HEK293 (cell line): ENCODE measurements at regions not wholly inside any gene's neighbourhood (a gene's known extent, or its start where the extent isn't known, plus 50 kb on each side); places are given as distances from the start of the nearest gene placed in this dataset.
A peak's percentile ranks its signal among the peaks of the same experiment; 100 is the strongest.

ENCODE experiments used
- GLI2 ChIP-seq: fragments of 450-650 bp; formaldehyde crosslinking; IDR thresholded peaks from 2 replicates; pipeline ENCODE4; 2017; ENCODE audit warnings: missing biosample characterization, missing genetic modification characterization, low read depth, borderline replicate concordance
- HOXD13 ChIP-seq: sonication (generic); formaldehyde crosslinking; IDR thresholded peaks from 2 replicates; pipeline ENCODE4 v1.8.0; 2022; ENCODE audit warnings: missing genetic modification reagents, borderline replicate concordance
- KLF7 ChIP-seq: fragments of 450-650 bp; formaldehyde crosslinking; IDR thresholded peaks from 2 replicates; pipeline ENCODE4 v1.5.1; 2016; ENCODE audit warnings: missing biosample characterization, missing genetic modification characterization, borderline replicate concordance
- MYNN ChIP-seq: fragments of 450-650 bp; formaldehyde crosslinking; IDR thresholded peaks from 2 replicates; pipeline ENCODE4 v1.5.1; 2016; ENCODE audit warnings: missing biosample characterization, missing genetic modification characterization, borderline replicate concordance
- OVOL3 ChIP-seq: fragments of 450-650 bp; formaldehyde crosslinking; IDR thresholded peaks from 2 replicates; pipeline ENCODE4 v1.5.1; 2016; ENCODE audit warnings: missing biosample characterization, missing genetic modification characterization
- WT1 ChIP-seq: fragments of 450-650 bp; formaldehyde crosslinking; IDR thresholded peaks from 2 replicates; pipeline ENCODE4 v1.5.1; 2016; ENCODE audit warnings: missing biosample characterization, missing genetic modification characterization
- ZBTB20 ChIP-seq: fragments of 450-650 bp; formaldehyde crosslinking; IDR thresholded peaks from 2 replicates; pipeline ENCODE4 v1.5.1; 2016; ENCODE audit warnings: missing biosample characterization, missing genetic modification characterization
- ZIC2 ChIP-seq: fragments of 450-650 bp; formaldehyde crosslinking; IDR thresholded peaks from 2 replicates; pipeline ENCODE4 v1.5.1; 2016; ENCODE audit warnings: missing biosample characterization, missing genetic modification characterization
- ZNF140 ChIP-seq: fragments of 450-650 bp; formaldehyde crosslinking; IDR thresholded peaks from 2 replicates; pipeline ENCODE4 v1.5.1; 2016; ENCODE audit warnings: missing biosample characterization, missing genetic modification characterization
- ZNF19 ChIP-seq: fragments of 450-650 bp; formaldehyde crosslinking; IDR thresholded peaks from 2 replicates; pipeline ENCODE4; 2016; ENCODE audit warnings: missing biosample characterization, missing genetic modification characterization, low read depth
- ZNF202 ChIP-seq: fragments of 450-650 bp; formaldehyde crosslinking; IDR thresholded peaks from 2 replicates; pipeline ENCODE4 v1.5.1; 2016; ENCODE audit warnings: missing biosample characterization, missing genetic modification characterization, borderline replicate concordance
- ZNF350 ChIP-seq: fragments of 450-650 bp; formaldehyde crosslinking; IDR thresholded peaks from 2 replicates; pipeline ENCODE4 v1.5.0; 2017; ENCODE audit warnings: missing biosample characterization, mild to moderate bottlenecking, missing genetic modification characterization
- ZNF530 ChIP-seq: fragments of 450-650 bp; formaldehyde crosslinking; IDR thresholded peaks from 2 replicates; pipeline ENCODE4 v1.5.1; 2016; ENCODE audit warnings: low read depth, missing biosample characterization, missing genetic modification characterization
- ZNF544 ChIP-seq: fragments of 450-650 bp; formaldehyde crosslinking; IDR thresholded peaks from 2 replicates; pipeline ENCODE4 v1.5.0; 2017; ENCODE audit warnings: missing biosample characterization, missing genetic modification characterization
- ZNF558 ChIP-seq: fragments of 450-650 bp; formaldehyde crosslinking; IDR thresholded peaks from 2 replicates; pipeline ENCODE4 v1.5.1; 2016; ENCODE audit warnings: missing biosample characterization, missing genetic modification characterization
- ZNF596 ChIP-seq: fragments of 450-650 bp; IDR thresholded peaks from 2 replicates; pipeline ENCODE4 v1.5.0; 2018; ENCODE audit warnings: missing biosample characterization, mild to moderate bottlenecking, missing genetic modification characterization, moderate library complexity
- ZNF658 ChIP-seq: fragments of 450-650 bp; formaldehyde crosslinking; IDR thresholded peaks from 2 replicates; pipeline ENCODE4; 2016; ENCODE audit warnings: missing biosample characterization, missing genetic modification characterization
- ZNF677 ChIP-seq: fragments of 450-650 bp; IDR thresholded peaks from 2 replicates; pipeline ENCODE4 v1.5.0; 2018; ENCODE audit warnings: missing biosample characterization, mild to moderate bottlenecking, missing genetic modification characterization, moderate library complexity
- ZNF747 ChIP-seq: fragments of 450-650 bp; formaldehyde crosslinking; IDR thresholded peaks from 2 replicates; pipeline ENCODE4 v1.5.1; 2016; ENCODE audit warnings: missing biosample characterization, missing genetic modification characterization
- ZNF768 ChIP-seq: fragments of 450-650 bp; formaldehyde crosslinking; IDR thresholded peaks from 2 replicates; pipeline ENCODE4 v1.5.1; 2018; ENCODE audit warnings: missing biosample characterization, mild to moderate bottlenecking, missing genetic modification characterization
- ZNF776 ChIP-seq: fragments of 450-650 bp; formaldehyde crosslinking; IDR thresholded peaks from 2 replicates; pipeline ENCODE4 v1.5.0; 2017; ENCODE audit warnings: missing biosample characterization, missing genetic modification characterization, borderline replicate concordance
- ZNF777 ChIP-seq: fragments of 450-650 bp; formaldehyde crosslinking; IDR thresholded peaks from 2 replicates; pipeline ENCODE4 v1.5.1; 2017; ENCODE audit warnings: missing biosample characterization, missing genetic modification characterization, borderline replicate concordance
- ZNF837 ChIP-seq: fragments of 450-650 bp; formaldehyde crosslinking; IDR thresholded peaks from 2 replicates; pipeline ENCODE4 v1.5.1; 2016; ENCODE audit warnings: missing biosample characterization, missing genetic modification characterization
- TF ChIP-seq, protein P1 (sequence below): fragments of 450-650 bp; formaldehyde crosslinking; IDR thresholded peaks from 2 replicates; pipeline ENCODE4 v1.5.1; 2017; ENCODE audit warnings: missing biosample characterization, missing genetic modification characterization
- TF ChIP-seq, protein P2 (sequence below): fragments of 450-650 bp; formaldehyde crosslinking; IDR thresholded peaks from 2 replicates; pipeline ENCODE4 v1.5.1; 2016; ENCODE audit warnings: missing biosample characterization, missing genetic modification characterization
- TF ChIP-seq, protein P3 (sequence below): fragments of 450-650 bp; IDR thresholded peaks from 2 replicates; pipeline ENCODE4 v1.5.1; 2018; ENCODE audit warnings: missing biosample characterization, mild to moderate bottlenecking, missing genetic modification characterization
- TF ChIP-seq, protein P4 (sequence below): fragments of 450-650 bp; formaldehyde crosslinking; IDR thresholded peaks from 2 replicates; pipeline ENCODE4 v1.5.1; 2016; ENCODE audit warnings: missing biosample characterization, missing genetic modification characterization
- TF ChIP-seq, protein P5 (sequence below): fragments of 450-650 bp; IDR thresholded peaks from 2 replicates; pipeline ENCODE4 v1.5.1; 2018; ENCODE audit warnings: missing biosample characterization, missing genetic modification characterization

DNA sequence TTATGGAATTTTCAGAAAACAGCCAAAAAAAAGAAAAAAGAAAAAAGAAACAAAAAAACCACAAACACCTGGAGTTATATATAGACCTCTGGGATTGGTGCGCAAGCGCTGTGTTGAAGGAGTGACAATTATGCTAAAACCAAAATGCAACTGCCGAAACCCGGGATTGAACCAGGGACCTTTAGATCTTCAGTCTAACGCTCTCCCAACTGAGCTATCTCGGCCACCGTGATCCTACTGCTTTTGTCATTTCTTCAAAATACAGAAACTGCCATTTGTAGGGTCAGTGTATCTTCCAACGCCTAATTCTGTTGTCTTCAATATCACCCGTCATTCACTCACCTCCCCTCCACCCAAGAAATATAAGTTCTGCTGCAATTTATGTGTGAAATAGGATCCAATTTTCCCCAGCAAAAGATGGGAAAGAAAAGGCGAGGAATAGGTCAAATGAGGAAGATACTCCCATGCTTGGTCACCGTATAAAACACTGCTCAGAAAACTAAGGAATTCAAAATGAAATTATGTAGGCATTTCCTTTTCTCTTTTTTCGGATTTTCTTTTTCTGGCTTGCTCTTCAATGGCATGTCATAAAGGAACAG, 116.0 kb downstream of the TRIM27 start (continued):
- TF ChIP-seq, protein P1, sequence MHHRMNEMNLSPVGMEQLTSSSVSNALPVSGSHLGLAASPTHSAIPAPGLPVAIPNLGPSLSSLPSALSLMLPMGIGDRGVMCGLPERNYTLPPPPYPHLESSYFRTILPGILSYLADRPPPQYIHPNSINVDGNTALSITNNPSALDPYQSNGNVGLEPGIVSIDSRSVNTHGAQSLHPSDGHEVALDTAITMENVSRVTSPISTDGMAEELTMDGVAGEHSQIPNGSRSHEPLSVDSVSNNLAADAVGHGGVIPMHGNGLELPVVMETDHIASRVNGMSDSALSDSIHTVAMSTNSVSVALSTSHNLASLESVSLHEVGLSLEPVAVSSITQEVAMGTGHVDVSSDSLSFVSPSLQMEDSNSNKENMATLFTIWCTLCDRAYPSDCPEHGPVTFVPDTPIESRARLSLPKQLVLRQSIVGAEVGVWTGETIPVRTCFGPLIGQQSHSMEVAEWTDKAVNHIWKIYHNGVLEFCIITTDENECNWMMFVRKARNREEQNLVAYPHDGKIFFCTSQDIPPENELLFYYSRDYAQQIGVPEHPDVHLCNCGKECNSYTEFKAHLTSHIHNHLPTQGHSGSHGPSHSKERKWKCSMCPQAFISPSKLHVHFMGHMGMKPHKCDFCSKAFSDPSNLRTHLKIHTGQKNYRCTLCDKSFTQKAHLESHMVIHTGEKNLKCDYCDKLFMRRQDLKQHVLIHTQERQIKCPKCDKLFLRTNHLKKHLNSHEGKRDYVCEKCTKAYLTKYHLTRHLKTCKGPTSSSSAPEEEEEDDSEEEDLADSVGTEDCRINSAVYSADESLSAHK (tag by site-specific recombination): peak; percentile 92
- TF ChIP-seq ZNF140 (tag by site-specific recombination) (no peak), OVOL3 (tag by site-specific recombination) (0 out of 2 replicates have a peak, but pooled peaks have one; percentile 24), ZNF19 (tag by site-specific recombination) (no peak), ZNF596 (tag by site-specific recombination) (no peak), HOXD13 (no peak), WT1 (tag by site-specific recombination) (no peak), ZNF837 (tag by site-specific recombination) (no peak), ZNF677 (tag by site-specific recombination) (no peak), ZNF777 (tag by site-specific recombination) (no peak), ZNF558 (tag by site-specific recombination) (peak; percentile 69; the same call in 1 of the 2 replicates), ZNF776 (tag by site-specific recombination) (no peak), ZBTB20 (tag by site-specific recombination) (no peak), ZNF658 (no peak), ZNF768 (tag by site-specific recombination) (no peak), ZIC2 (no peak), ZNF747 (tag by site-specific recombination) (no peak), ZNF202 (tag by site-specific recombination) (no peak), ZNF350 (tag by site-specific recombination) (no peak), KLF7 (no peak), ZNF544 (tag by site-specific recombination) (no peak), MYNN (tag by site-specific recombination) (no peak), ZNF530 (tag by site-specific recombination) (no peak), GLI2 (tag by site-specific recombination) (no peak)
- TF ChIP-seq, protein P2, sequence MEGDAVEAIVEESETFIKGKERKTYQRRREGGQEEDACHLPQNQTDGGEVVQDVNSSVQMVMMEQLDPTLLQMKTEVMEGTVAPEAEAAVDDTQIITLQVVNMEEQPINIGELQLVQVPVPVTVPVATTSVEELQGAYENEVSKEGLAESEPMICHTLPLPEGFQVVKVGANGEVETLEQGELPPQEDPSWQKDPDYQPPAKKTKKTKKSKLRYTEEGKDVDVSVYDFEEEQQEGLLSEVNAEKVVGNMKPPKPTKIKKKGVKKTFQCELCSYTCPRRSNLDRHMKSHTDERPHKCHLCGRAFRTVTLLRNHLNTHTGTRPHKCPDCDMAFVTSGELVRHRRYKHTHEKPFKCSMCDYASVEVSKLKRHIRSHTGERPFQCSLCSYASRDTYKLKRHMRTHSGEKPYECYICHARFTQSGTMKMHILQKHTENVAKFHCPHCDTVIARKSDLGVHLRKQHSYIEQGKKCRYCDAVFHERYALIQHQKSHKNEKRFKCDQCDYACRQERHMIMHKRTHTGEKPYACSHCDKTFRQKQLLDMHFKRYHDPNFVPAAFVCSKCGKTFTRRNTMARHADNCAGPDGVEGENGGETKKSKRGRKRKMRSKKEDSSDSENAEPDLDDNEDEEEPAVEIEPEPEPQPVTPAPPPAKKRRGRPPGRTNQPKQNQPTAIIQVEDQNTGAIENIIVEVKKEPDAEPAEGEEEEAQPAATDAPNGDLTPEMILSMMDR (tag by site-specific recombination): no peak
- TF ChIP-seq, protein P3, sequence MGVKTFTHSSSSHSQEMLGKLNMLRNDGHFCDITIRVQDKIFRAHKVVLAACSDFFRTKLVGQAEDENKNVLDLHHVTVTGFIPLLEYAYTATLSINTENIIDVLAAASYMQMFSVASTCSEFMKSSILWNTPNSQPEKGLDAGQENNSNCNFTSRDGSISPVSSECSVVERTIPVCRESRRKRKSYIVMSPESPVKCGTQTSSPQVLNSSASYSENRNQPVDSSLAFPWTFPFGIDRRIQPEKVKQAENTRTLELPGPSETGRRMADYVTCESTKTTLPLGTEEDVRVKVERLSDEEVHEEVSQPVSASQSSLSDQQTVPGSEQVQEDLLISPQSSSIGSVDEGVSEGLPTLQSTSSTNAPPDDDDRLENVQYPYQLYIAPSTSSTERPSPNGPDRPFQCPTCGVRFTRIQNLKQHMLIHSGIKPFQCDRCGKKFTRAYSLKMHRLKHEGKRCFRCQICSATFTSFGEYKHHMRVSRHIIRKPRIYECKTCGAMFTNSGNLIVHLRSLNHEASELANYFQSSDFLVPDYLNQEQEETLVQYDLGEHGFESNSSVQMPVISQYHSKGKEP (tag by site-specific recombination): peak; percentile 71; the same call in 1 of the 2 replicates
- TF ChIP-seq, protein P4, sequence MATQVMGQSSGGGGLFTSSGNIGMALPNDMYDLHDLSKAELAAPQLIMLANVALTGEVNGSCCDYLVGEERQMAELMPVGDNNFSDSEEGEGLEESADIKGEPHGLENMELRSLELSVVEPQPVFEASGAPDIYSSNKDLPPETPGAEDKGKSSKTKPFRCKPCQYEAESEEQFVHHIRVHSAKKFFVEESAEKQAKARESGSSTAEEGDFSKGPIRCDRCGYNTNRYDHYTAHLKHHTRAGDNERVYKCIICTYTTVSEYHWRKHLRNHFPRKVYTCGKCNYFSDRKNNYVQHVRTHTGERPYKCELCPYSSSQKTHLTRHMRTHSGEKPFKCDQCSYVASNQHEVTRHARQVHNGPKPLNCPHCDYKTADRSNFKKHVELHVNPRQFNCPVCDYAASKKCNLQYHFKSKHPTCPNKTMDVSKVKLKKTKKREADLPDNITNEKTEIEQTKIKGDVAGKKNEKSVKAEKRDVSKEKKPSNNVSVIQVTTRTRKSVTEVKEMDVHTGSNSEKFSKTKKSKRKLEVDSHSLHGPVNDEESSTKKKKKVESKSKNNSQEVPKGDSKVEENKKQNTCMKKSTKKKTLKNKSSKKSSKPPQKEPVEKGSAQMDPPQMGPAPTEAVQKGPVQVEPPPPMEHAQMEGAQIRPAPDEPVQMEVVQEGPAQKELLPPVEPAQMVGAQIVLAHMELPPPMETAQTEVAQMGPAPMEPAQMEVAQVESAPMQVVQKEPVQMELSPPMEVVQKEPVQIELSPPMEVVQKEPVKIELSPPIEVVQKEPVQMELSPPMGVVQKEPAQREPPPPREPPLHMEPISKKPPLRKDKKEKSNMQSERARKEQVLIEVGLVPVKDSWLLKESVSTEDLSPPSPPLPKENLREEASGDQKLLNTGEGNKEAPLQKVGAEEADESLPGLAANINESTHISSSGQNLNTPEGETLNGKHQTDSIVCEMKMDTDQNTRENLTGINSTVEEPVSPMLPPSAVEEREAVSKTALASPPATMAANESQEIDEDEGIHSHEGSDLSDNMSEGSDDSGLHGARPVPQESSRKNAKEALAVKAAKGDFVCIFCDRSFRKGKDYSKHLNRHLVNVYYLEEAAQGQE (tag by site-specific recombination): no peak
- TF ChIP-seq, protein P5, sequence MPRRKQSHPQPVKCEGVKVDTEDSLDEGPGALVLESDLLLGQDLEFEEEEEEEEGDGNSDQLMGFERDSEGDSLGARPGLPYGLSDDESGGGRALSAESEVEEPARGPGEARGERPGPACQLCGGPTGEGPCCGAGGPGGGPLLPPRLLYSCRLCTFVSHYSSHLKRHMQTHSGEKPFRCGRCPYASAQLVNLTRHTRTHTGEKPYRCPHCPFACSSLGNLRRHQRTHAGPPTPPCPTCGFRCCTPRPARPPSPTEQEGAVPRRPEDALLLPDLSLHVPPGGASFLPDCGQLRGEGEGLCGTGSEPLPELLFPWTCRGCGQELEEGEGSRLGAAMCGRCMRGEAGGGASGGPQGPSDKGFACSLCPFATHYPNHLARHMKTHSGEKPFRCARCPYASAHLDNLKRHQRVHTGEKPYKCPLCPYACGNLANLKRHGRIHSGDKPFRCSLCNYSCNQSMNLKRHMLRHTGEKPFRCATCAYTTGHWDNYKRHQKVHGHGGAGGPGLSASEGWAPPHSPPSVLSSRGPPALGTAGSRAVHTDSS (tag by site-specific recombination): no peak
